Sigmoid colon (tissue), 6 donors: ENCODE measurements at regions not wholly inside any gene's neighbourhood (a gene's known extent, or its start where the extent isn't known, plus 50 kb on each side); places are given as distances from the start of the nearest gene placed in this dataset.
A peak's percentile ranks its signal among the peaks of the same experiment; 100 is the strongest.

Source experiments
- DNase-seq: peaks from one replicate; pipeline ENCODE4 v3.0.0-alpha.2; 2019
- H3K27ac ChIP-seq, 4 donors: fragments of 200-600 bp; sonication (generic); one replicate each; pipeline ENCODE4 v1.5.1; 2016 to 2019; ENCODE audit warnings: mild to moderate bottlenecking in 1 of 4
- H3K27me3 ChIP-seq, 3 donors: fragments of 200-600 bp; sonication (generic); one replicate each; pipeline ENCODE4 v1.5.1; 2019; ENCODE audit warnings: mild to moderate bottlenecking in 1 of 3
- H3K36me3 ChIP-seq, 4 donors: fragments of 200-600 bp; sonication (generic); one replicate each; pipeline ENCODE4 v1.5.1; 2016 to 2019
- H3K4me1 ChIP-seq, 4 donors: fragments of 200-600 bp; sonication (generic); one replicate each; pipeline ENCODE4 v1.5.1; 2017 to 2019
- H3K4me3 ChIP-seq, 4 donors: fragments of 200-600 bp; sonication (generic); one replicate each; pipeline ENCODE4 v1.5.1; 2017 to 2019; ENCODE audit warnings: mild to moderate bottlenecking in 2 of 4, moderate library complexity in 1 of 4
- H3K9me3 ChIP-seq, 4 donors: fragments of 200-600 bp in 3 of 4; sonication (generic) in 3 of 4; one replicate each; pipeline versions ENCODE4 v1.5.1 to v1.6.1; 2013 to 2019
- CTCF ChIP-seq, 4 experiments: fragments of 450-650 bp in 3 of 4; fragments of 200-600 bp in 1 of 4; IDR thresholded peaks; one replicate each; pipeline ENCODE4 v1.5.1; 2016 to 2019; ENCODE audit warnings: antibody characterized with exemption in 4 of 4, mild to moderate bottlenecking in 3 of 4, moderate library complexity in 2 of 4
- EP300 ChIP-seq, 4 donors: sonication (generic); formaldehyde crosslinking; IDR thresholded peaks; one replicate each; pipeline ENCODE4 v1.6.1; 2017; ENCODE audit warnings: antibody characterized with exemption in 4 of 4
- POLR2A ChIP-seq, 2 donors: fragments of 450-650 bp; IDR thresholded peaks; one replicate each; pipeline ENCODE4 v1.6.1; 2016; ENCODE audit warnings: antibody characterized with exemption in 2 of 2, mild to moderate bottlenecking in 2 of 2, moderate library complexity in 2 of 2
- POLR2AphosphoS5 ChIP-seq, 4 donors: sonication (generic); formaldehyde crosslinking; IDR thresholded peaks; one replicate each; pipeline ENCODE4 v1.6.1; 2017; ENCODE audit warnings: antibody characterized with exemption in 4 of 4
- WGBS, 2 donors: extraction: QIAGEN DNeasy Blood & Tissue Kit; methylation state at CpG; one replicate each; pipeline ENCODE4 v1.1.7; 2013; 5-methylcytosine and 5-hydroxymethylcytosine counted together
- intact Hi-C: fragments of 100-400 bp; cut with DNase I; formaldehyde crosslinking; loops from one replicate; pipeline ENCODE4 v1.15.1; 2023
- donor health status: healthy with polysubstance abuse.
- donor health status: healthy.

- no peak overlapping the region for H3K4me3 ChIP-seq
- H3K27ac ChIP-seq, result no peak overlapping the region
- peaks cover 0 to 6% (median 0%) of the 10 kb centered on the region in 4 donors for H3K9me3 ChIP-seq
- H3K36me3 ChIP-seq, result no peaks in the 10 kb centered on the region
- intact Hi-C loops, result no loop called here
- no peak for TF ChIP-seq CTCF (IDR thresholded peaks at IDR 0.05)
- TF ChIP-seq POLR2AphosphoS5 (IDR thresholded peaks at IDR 0.05), result peak in 1 of 4 donors; percentile 53
- WGBS, 2 donors, result 69 to 84% methylated on average over 3 of the region's 3 CpGs
- H3K27me3 ChIP-seq, result no peaks in the 10 kb centered on the region
- DNase-seq, result no peak
- H3K4me1 ChIP-seq, result peaks cover 0 to 9% (median 0%) of the 10 kb centered on the region in 4 donors
These were observed 115.2 kb upstream of the TP63 start for GRCh38 chr3:189516039-189516438.

GRCh38 chr3:189517981-189518380 is 113.2 kb upstream of the TP63 start:
- TF ChIP-seq POLR2A (IDR thresholded peaks at IDR 0.05) (no peak), EP300 (IDR thresholded peaks at IDR 0.05) (no peak), CTCF (IDR thresholded peaks at IDR 0.05) (no peak), POLR2AphosphoS5 (IDR thresholded peaks at IDR 0.05) (no peak)
- DNase-seq, result no peak
- Histone ChIP-seq H3K36me3 (no peaks in the 10 kb centered on the region), H3K9me3 (peaks cover 0 to 6% (median 0%) of the 10 kb centered on the region in 4 donors), H3K4me3 (no peak overlapping the region), H3K27ac (no peak overlapping the region), H3K27me3 (no peaks in the 10 kb centered on the region), H3K4me1 (peaks cover 0 to 9% (median 0%) of the 10 kb centered on the region in 4 donors)
- 95 to 97% methylated on average over 1 of the region's 1 CpG for WGBS, 2 donors
- intact Hi-C loops, result no loop called here

- no peak for DNase-seq
- H3K4me1 ChIP-seq, result peaks cover 0 to 9% (median 0%) of the 10 kb centered on the region in 4 donors
- no peak overlapping the region for H3K27ac ChIP-seq
- no peaks in the 10 kb centered on the region for H3K36me3 ChIP-seq
- no peaks in the 10 kb centered on the region for H3K27me3 ChIP-seq
- no peak overlapping the region for H3K4me3 ChIP-seq
- no peak for TF ChIP-seq POLR2A (IDR thresholded peaks at IDR 0.05)
- no peak for TF ChIP-seq POLR2AphosphoS5 (IDR thresholded peaks at IDR 0.05)
- TF ChIP-seq CTCF (IDR thresholded peaks at IDR 0.05), result no peak
- no peak for TF ChIP-seq EP300 (IDR thresholded peaks at IDR 0.05)
- H3K9me3 ChIP-seq, result peaks cover 0 to 6% (median 0%) of the 10 kb centered on the region in 4 donors
- intact Hi-C loops, result no loop called here
These were observed 111.7 kb upstream of the TP63 start for GRCh38 chr3:189519458-189519857.

GRCh38 chr3:189529468-189529867 is 101.7 kb upstream of the TP63 start:
- TF ChIP-seq POLR2A (IDR thresholded peaks at IDR 0.05) (no peak), EP300 (IDR thresholded peaks at IDR 0.05) (no peak), CTCF (IDR thresholded peaks at IDR 0.05) (no peak), POLR2AphosphoS5 (IDR thresholded peaks at IDR 0.05) (no peak)
- no peaks in the 10 kb centered on the region for H3K4me1 ChIP-seq
- no peaks in the 10 kb centered on the region for H3K9me3 ChIP-seq
- H3K27me3 ChIP-seq, result no peaks in the 10 kb centered on the region
- H3K36me3 ChIP-seq, result no peaks in the 10 kb centered on the region
- WGBS, 2 donors, result 93 to 95% methylated on average over 1 of the region's 1 CpG
- DNase-seq, result no peak
- no peak overlapping the region for H3K27ac ChIP-seq
- H3K4me3 ChIP-seq, result no peak overlapping the region
- intact Hi-C loops, result no loop called here

- Histone ChIP-seq H3K36me3 (no peaks in the 10 kb centered on the region), H3K4me1 (no peaks in the 10 kb centered on the region), H3K9me3 (no peaks in the 10 kb centered on the region), H3K4me3 (no peak overlapping the region), H3K27me3 (no peaks in the 10 kb centered on the region), H3K27ac (no peak overlapping the region)
- 92 to 96% methylated on average over 5 of the region's 5 CpGs for WGBS, 2 donors
- DNase-seq, result no peak
- TF ChIP-seq POLR2A (IDR thresholded peaks at IDR 0.05) (no peak), POLR2AphosphoS5 (IDR thresholded peaks at IDR 0.05) (no peak), CTCF (IDR thresholded peaks at IDR 0.05) (no peak), EP300 (IDR thresholded peaks at IDR 0.05) (no peak)
- intact Hi-C loops, result no loop called here
These were observed 101.2 kb upstream of the TP63 start for GRCh38 chr3:189529889-189530471.
